Adrenal gland (tissue), 5 donors: ENCODE measurements at regions not wholly inside any gene's neighbourhood (a gene's known extent, or its start where the extent isn't known, plus 50 kb on each side); places are given as distances from the start of the nearest gene placed in this dataset.

Experiments used
- CTCF ChIP-seq, 6 experiments: fragments of 450-650 bp in 4 of 6; fragments of 200-600 bp in 2 of 6; sonication (generic) in 1 of 6; IDR thresholded peaks; 1 replicate in 5 of 6; 2 replicates in 1 of 6; pipeline versions ENCODE4 v1.5.1 to v1.8.0; 2016 to 2021; ENCODE audit warnings: antibody characterized with exemption in 6 of 6, mild to moderate bottlenecking in 2 of 6, moderate library complexity in 1 of 6
- POLR2A ChIP-seq, 2 donors: fragments of 450-650 bp; IDR thresholded peaks; one replicate each; pipeline ENCODE4 v1.6.1; 2017; ENCODE audit warnings: antibody characterized with exemption in 2 of 2, mild to moderate bottlenecking in 2 of 2, moderate library complexity in 1 of 2
- donor health status: DM: no; HTN: no; CAD: no.

GRCh38 chr9:18269561-18269960, 204.4 kb upstream of the ADAMTSL1 start:
- no peak for TF ChIP-seq CTCF (IDR thresholded peaks at IDR 0.05)
- no peak for TF ChIP-seq POLR2A (IDR thresholded peaks at IDR 0.05)
